Liver (tissue), 3 donors: ENCODE measurements at regions not wholly inside any gene's neighbourhood (a gene's known extent, or its start where the extent isn't known, plus 50 kb on each side); places are given as distances from the start of the nearest gene placed in this dataset.

Experiments
- GABPA ChIP-seq, 2 donors: IDR thresholded peaks in 1 of 2; conservative IDR thresholded peaks in 1 of 2; 2 replicates each; pipeline ENCODE4 v1.6.1; 2016; ENCODE audit warnings: antibody characterized with exemption in 2 of 2, mild to moderate bottlenecking in 1 of 2, moderate library complexity in 1 of 2
- HNF4A ChIP-seq, 2 donors: conservative IDR thresholded peaks; 2 replicates each; pipeline ENCODE4 v1.6.1; 2016; ENCODE audit warnings: antibody characterized with exemption in 2 of 2, mild to moderate bottlenecking in 2 of 2
- JUND ChIP-seq, 2 donors: IDR thresholded peaks; 2 replicates each; pipeline ENCODE4 v1.6.1; 2016; ENCODE audit warnings: antibody characterized with exemption in 2 of 2
- NR2F2 ChIP-seq: IDR thresholded peaks from 2 replicates; pipeline ENCODE4 v1.6.1; 2016; ENCODE audit warnings: antibody characterized with exemption
- SP1 ChIP-seq: IDR thresholded peaks from 2 replicates; pipeline ENCODE4 v1.6.1; 2018; ENCODE audit warnings: antibody characterized with exemption, mild to moderate bottlenecking
- TAF1 ChIP-seq: conservative IDR thresholded peaks from 2 replicates; pipeline ENCODE4 v1.6.1; 2016; ENCODE audit warnings: antibody characterized with exemption, mild to moderate bottlenecking
- YY1 ChIP-seq: IDR thresholded peaks from 2 replicates; pipeline ENCODE4 v1.6.1; 2016; ENCODE audit warnings: antibody characterized with exemption, mild to moderate bottlenecking
- TF ChIP-seq, protein P1 (sequence below): IDR thresholded peaks from 2 replicates; pipeline ENCODE4 v1.6.1; 2016; ENCODE audit warnings: antibody characterized with exemption, mild to moderate bottlenecking
- TF ChIP-seq, protein P2 (sequence below): fragments of 150-350 bp; IDR thresholded peaks from 2 replicates; pipeline ENCODE4 v1.5.1; 2017; ENCODE audit warnings: improper control_type of control experiment, low read depth, low read length; ENCODE audit not compliant: missing input control
- TF ChIP-seq, protein P3 (sequence below): IDR thresholded peaks from 2 replicates; pipeline ENCODE4 v1.6.1; 2016; ENCODE audit warnings: antibody characterized with exemption
- TF ChIP-seq, protein P4 (sequence below): IDR thresholded peaks from 2 replicates; pipeline ENCODE4 v1.6.1; 2016; ENCODE audit warnings: antibody characterized with exemption
- donor health status: healthy.
- donor health status: healthy.

DNA sequence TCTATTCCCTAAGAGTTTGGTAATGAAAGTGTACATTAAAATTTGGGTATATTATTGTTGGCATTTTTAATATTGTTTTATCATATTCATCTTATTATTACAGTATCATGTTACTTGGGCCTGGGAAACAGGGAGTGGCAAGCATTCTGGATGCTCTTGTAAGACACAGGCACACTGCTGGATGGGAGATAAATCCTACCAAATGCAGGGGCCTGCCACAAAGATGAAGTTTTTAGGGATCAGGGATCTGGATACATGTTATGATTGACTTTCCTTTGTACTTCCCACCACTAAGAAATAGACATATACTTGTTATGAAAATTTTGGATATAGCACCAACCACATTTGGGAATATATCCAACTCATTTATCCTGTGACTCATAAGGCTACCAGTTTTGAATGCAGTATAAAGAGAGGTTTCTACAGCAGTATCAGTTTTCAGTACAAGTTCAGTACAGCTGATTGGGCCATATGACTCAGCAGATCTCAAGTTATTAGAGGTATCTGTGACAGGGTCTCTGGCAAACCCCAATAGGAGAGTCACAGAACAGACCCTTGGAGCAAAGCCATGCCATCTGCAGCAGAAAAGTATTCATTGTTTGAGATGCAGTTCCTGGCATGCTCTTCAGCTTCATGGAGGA lies 360.1 kb downstream of the DMAC1 start:
- TF ChIP-seq, protein P1, sequence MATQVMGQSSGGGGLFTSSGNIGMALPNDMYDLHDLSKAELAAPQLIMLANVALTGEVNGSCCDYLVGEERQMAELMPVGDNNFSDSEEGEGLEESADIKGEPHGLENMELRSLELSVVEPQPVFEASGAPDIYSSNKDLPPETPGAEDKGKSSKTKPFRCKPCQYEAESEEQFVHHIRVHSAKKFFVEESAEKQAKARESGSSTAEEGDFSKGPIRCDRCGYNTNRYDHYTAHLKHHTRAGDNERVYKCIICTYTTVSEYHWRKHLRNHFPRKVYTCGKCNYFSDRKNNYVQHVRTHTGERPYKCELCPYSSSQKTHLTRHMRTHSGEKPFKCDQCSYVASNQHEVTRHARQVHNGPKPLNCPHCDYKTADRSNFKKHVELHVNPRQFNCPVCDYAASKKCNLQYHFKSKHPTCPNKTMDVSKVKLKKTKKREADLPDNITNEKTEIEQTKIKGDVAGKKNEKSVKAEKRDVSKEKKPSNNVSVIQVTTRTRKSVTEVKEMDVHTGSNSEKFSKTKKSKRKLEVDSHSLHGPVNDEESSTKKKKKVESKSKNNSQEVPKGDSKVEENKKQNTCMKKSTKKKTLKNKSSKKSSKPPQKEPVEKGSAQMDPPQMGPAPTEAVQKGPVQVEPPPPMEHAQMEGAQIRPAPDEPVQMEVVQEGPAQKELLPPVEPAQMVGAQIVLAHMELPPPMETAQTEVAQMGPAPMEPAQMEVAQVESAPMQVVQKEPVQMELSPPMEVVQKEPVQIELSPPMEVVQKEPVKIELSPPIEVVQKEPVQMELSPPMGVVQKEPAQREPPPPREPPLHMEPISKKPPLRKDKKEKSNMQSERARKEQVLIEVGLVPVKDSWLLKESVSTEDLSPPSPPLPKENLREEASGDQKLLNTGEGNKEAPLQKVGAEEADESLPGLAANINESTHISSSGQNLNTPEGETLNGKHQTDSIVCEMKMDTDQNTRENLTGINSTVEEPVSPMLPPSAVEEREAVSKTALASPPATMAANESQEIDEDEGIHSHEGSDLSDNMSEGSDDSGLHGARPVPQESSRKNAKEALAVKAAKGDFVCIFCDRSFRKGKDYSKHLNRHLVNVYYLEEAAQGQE: no peak
- no peak for TF ChIP-seq YY1
- TF ChIP-seq, protein P2, sequence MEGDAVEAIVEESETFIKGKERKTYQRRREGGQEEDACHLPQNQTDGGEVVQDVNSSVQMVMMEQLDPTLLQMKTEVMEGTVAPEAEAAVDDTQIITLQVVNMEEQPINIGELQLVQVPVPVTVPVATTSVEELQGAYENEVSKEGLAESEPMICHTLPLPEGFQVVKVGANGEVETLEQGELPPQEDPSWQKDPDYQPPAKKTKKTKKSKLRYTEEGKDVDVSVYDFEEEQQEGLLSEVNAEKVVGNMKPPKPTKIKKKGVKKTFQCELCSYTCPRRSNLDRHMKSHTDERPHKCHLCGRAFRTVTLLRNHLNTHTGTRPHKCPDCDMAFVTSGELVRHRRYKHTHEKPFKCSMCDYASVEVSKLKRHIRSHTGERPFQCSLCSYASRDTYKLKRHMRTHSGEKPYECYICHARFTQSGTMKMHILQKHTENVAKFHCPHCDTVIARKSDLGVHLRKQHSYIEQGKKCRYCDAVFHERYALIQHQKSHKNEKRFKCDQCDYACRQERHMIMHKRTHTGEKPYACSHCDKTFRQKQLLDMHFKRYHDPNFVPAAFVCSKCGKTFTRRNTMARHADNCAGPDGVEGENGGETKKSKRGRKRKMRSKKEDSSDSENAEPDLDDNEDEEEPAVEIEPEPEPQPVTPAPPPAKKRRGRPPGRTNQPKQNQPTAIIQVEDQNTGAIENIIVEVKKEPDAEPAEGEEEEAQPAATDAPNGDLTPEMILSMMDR: no peak
- TF ChIP-seq NR2F2: no peak
- no peak for TF ChIP-seq JUND (IDR thresholded peaks at IDR 0.05)
- no peak for TF ChIP-seq SP1
- no peak for TF ChIP-seq GABPA (IDR thresholded peaks at IDR 0.05 in 1 of 2, conservative IDR thresholded peaks at IDR 0.05 in 1 of 2)
- no peak for TF ChIP-seq HNF4A (conservative IDR thresholded peaks at IDR 0.05)
- TF ChIP-seq, protein P3, sequence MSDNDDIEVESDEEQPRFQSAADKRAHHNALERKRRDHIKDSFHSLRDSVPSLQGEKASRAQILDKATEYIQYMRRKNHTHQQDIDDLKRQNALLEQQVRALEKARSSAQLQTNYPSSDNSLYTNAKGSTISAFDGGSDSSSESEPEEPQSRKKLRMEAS: no peak
- TF ChIP-seq, protein P4, sequence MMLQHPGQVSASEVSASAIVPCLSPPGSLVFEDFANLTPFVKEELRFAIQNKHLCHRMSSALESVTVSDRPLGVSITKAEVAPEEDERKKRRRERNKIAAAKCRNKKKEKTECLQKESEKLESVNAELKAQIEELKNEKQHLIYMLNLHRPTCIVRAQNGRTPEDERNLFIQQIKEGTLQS: no peak
- no peak for TF ChIP-seq TAF1
